ENCODE measurements at regions not wholly inside any gene's neighbourhood (a gene's known extent, or its start where the extent isn't known, plus 50 kb on each side); places are given as distances from the start of the nearest gene placed in this dataset.

- ChIA-PET CTCF (no interaction called here), POLR2A (no interaction called here)
- Histone ChIP-seq H3K36me3 (ENCODE audit: control insufficient read depth in 2 of 3, insufficient read depth in 3 of 3, low read length in 3 of 3) (no peaks in the 10 kb centered on the region), H3K9me3 (ENCODE audit: control insufficient read depth in 2 of 3, low read length in 3 of 3) (no peaks in the 10 kb centered on the region), H3K4me1 (ENCODE audit: control insufficient read depth in 2 of 2, insufficient read depth in 2 of 2, low read length in 2 of 2) (no peaks in the 10 kb centered on the region), H3K27me3 (ENCODE audit: control insufficient read depth in 2 of 2, insufficient read depth in 2 of 2, low read length in 2 of 2) (no peaks in the 10 kb centered on the region), H3K4me3 (ENCODE audit: low read length) (no peak overlapping the region), H3K27ac (ENCODE audit: low read depth, low read length) (no peak overlapping the region)
- ATAC-seq, result no peak
- Mint-ChIP-seq H3K9me3 (no peaks in the 10 kb centered on the region), H3K27ac (no peak overlapping the region), H3K27me3 (no peaks in the 10 kb centered on the region), H3K36me3 (no peaks in the 10 kb centered on the region), H3K4me1 (no peaks in the 10 kb centered on the region), H3K4me3 (no peak overlapping the region)
- intact Hi-C loops (cut with micrococcal nuclease), result no loop called here
- DNase-seq, result no peak
Observed at GRCh38 chr6:153613719-153614455, 425.2 kb upstream of the OPRM1 start.

- no peak for DNase-seq
- peaks cover 0 to 2% (median 0%) of the 10 kb centered on the region in 11 donors for H3K9me3 Mint-ChIP-seq
- no peak overlapping the region for H3K27ac Mint-ChIP-seq
- Histone ChIP-seq H3K27ac (ENCODE audit: low read depth, low read length) (no peak overlapping the region), H3K36me3 (ENCODE audit: control insufficient read depth in 2 of 3, insufficient read depth in 3 of 3, low read length in 3 of 3) (no peaks in the 10 kb centered on the region), H3K27me3 (ENCODE audit: control insufficient read depth in 2 of 2, insufficient read depth in 2 of 2, low read length in 2 of 2) (no peaks in the 10 kb centered on the region), H3K4me1 (ENCODE audit: control insufficient read depth in 2 of 2, insufficient read depth in 2 of 2, low read length in 2 of 2) (no peaks in the 10 kb centered on the region), H3K9me3 (ENCODE audit: control insufficient read depth in 2 of 3, low read length in 3 of 3) (no peaks in the 10 kb centered on the region), H3K4me3 (ENCODE audit: low read length) (no peak overlapping the region)
- intact Hi-C loops (cut with micrococcal nuclease), result no loop called here
- ATAC-seq, result no peak
- H3K27me3 Mint-ChIP-seq, result no peaks in the 10 kb centered on the region
- H3K36me3 Mint-ChIP-seq, result no peaks in the 10 kb centered on the region
- H3K4me3 Mint-ChIP-seq, result no peak overlapping the region
- H3K4me1 Mint-ChIP-seq, result no peaks in the 10 kb centered on the region
- POLR2A ChIA-PET, result interaction anchor here (0.5 kb wide), 1 partner anchor 84 kb away, joined by 3 read pairs; no protein-coding TSS in a partner anchor
- CTCF ChIA-PET, result no interaction called here
Observed at GRCh38 chr6:153602401-153602800, 436.6 kb upstream of the OPRM1 start.

- H3K27me3 Mint-ChIP-seq, result no peaks in the 10 kb centered on the region
- no peaks in the 10 kb centered on the region for H3K36me3 Mint-ChIP-seq
- H3K4me1 Mint-ChIP-seq, result no peaks in the 10 kb centered on the region
- H3K27me3 ChIP-seq (ENCODE audit: control insufficient read depth in 2 of 2, insufficient read depth in 2 of 2, low read length in 2 of 2), result no peaks in the 10 kb centered on the region
- no peaks in the 10 kb centered on the region for H3K4me1 ChIP-seq (ENCODE audit: control insufficient read depth in 2 of 2, insufficient read depth in 2 of 2, low read length in 2 of 2)
- no peaks in the 10 kb centered on the region for H3K9me3 ChIP-seq (ENCODE audit: control insufficient read depth in 2 of 3, low read length in 3 of 3)
- no peak overlapping the region for H3K27ac ChIP-seq (ENCODE audit: low read depth, low read length)
- no peak overlapping the region for H3K4me3 Mint-ChIP-seq
- DNase-seq (no peak), ATAC-seq (no peak)
- H3K27ac Mint-ChIP-seq, result no peak overlapping the region
- intact Hi-C loops (cut with micrococcal nuclease), result no loop called here
- ChIA-PET POLR2A (no interaction called here), CTCF (no interaction called here)
- H3K4me3 ChIP-seq (ENCODE audit: low read length), result no peak overlapping the region
- peaks cover 0 to 4% (median 0%) of the 10 kb centered on the region in 11 donors for H3K9me3 Mint-ChIP-seq
- no peaks in the 10 kb centered on the region for H3K36me3 ChIP-seq (ENCODE audit: control insufficient read depth in 2 of 3, insufficient read depth in 3 of 3, low read length in 3 of 3)
Observed at GRCh38 chr6:153599901-153600300, 439.1 kb upstream of the OPRM1 start.

GRCh38 chr6:153595903-153596302 lies 443.1 kb upstream of the OPRM1 start:
- Mint-ChIP-seq H3K4me1 (peaks cover 0 to 22% (median 18%) of the 10 kb centered on the region in 7 donors), H3K36me3 (no peaks in the 10 kb centered on the region), H3K9me3 (peaks cover 0 to 6% (median 0%) of the 10 kb centered on the region in 11 donors), H3K27me3 (no peaks in the 10 kb centered on the region), H3K4me3 (no peak overlapping the region), H3K27ac (no peak overlapping the region)
- no peak overlapping the region for H3K27ac ChIP-seq (ENCODE audit: low read depth, low read length)
- no peak for DNase-seq
- no peaks in the 10 kb centered on the region for H3K9me3 ChIP-seq (ENCODE audit: control insufficient read depth in 2 of 3, low read length in 3 of 3)
- no peaks in the 10 kb centered on the region for H3K4me1 ChIP-seq (ENCODE audit: control insufficient read depth in 2 of 2, insufficient read depth in 2 of 2, low read length in 2 of 2)
- no peaks in the 10 kb centered on the region for H3K27me3 ChIP-seq (ENCODE audit: control insufficient read depth in 2 of 2, insufficient read depth in 2 of 2, low read length in 2 of 2)
- H3K4me3 ChIP-seq (ENCODE audit: low read length), result no peak overlapping the region
- H3K36me3 ChIP-seq (ENCODE audit: control insufficient read depth in 2 of 3, insufficient read depth in 3 of 3, low read length in 3 of 3), result no peaks in the 10 kb centered on the region
- no peak for ATAC-seq
- ChIA-PET CTCF (no interaction called here), POLR2A (no interaction called here)
- intact Hi-C loops (cut with micrococcal nuclease), result no loop called here

- ChIA-PET POLR2A (no interaction called here), CTCF (no interaction called here)
- DNase-seq (no peak), ATAC-seq (no peak)
- H3K9me3 ChIP-seq (ENCODE audit: control insufficient read depth in 2 of 3, low read length in 3 of 3), result no peaks in the 10 kb centered on the region
- Mint-ChIP-seq H3K27me3 (peaks cover 0 to 2% (median 0%) of the 10 kb centered on the region in 5 donors), H3K4me3 (no peak overlapping the region), H3K9me3 (peaks cover 0 to 6% (median 0%) of the 10 kb centered on the region in 11 donors), H3K4me1 (peaks cover 0 to 29% (median 22%) of the 10 kb centered on the region in 7 donors), H3K27ac (peak overlapping the region in 1 of 9 donors; percentile 9), H3K36me3 (no peaks in the 10 kb centered on the region)
- H3K4me3 ChIP-seq (ENCODE audit: low read length), result no peak overlapping the region
- no peaks in the 10 kb centered on the region for H3K36me3 ChIP-seq (ENCODE audit: control insufficient read depth in 2 of 3, insufficient read depth in 3 of 3, low read length in 3 of 3)
- H3K27ac ChIP-seq (ENCODE audit: low read depth, low read length), result no peak overlapping the region
- no peaks in the 10 kb centered on the region for H3K4me1 ChIP-seq (ENCODE audit: control insufficient read depth in 2 of 2, insufficient read depth in 2 of 2, low read length in 2 of 2)
- H3K27me3 ChIP-seq (ENCODE audit: control insufficient read depth in 2 of 2, insufficient read depth in 2 of 2, low read length in 2 of 2), result no peaks in the 10 kb centered on the region
- intact Hi-C loops (cut with micrococcal nuclease), result no loop called here
Observed at GRCh38 chr6:153594871-153595270, 444.2 kb upstream of the OPRM1 start.

- Mint-ChIP-seq H3K4me3 (peak overlapping the region in 5 of 10 donors; percentile 3 to 73 (median 36)), H3K4me1 (peaks cover 0 to 29% (median 22%) of the 10 kb centered on the region in 7 donors), H3K27me3 (peaks cover 0 to 7% (median 0%) of the 10 kb centered on the region in 5 donors), H3K27ac (peak overlapping the region in 5 of 9 donors; percentile 4 to 78 (median 70)), H3K36me3 (no peaks in the 10 kb centered on the region), H3K9me3 (peaks cover 0 to 6% (median 0%) of the 10 kb centered on the region in 11 donors)
- intact Hi-C loops (cut with micrococcal nuclease), result no loop called here
- DNase-seq (no peak), ATAC-seq (no peak)
- Histone ChIP-seq H3K9me3 (ENCODE audit: control insufficient read depth in 2 of 3, low read length in 3 of 3) (no peaks in the 10 kb centered on the region), H3K27me3 (ENCODE audit: control insufficient read depth in 2 of 2, insufficient read depth in 2 of 2, low read length in 2 of 2) (no peaks in the 10 kb centered on the region), H3K27ac (ENCODE audit: low read depth, low read length) (peak overlapping the region; percentile 11), H3K36me3 (ENCODE audit: control insufficient read depth in 2 of 3, insufficient read depth in 3 of 3, low read length in 3 of 3) (no peaks in the 10 kb centered on the region), H3K4me1 (ENCODE audit: control insufficient read depth in 2 of 2, insufficient read depth in 2 of 2, low read length in 2 of 2) (no peaks in the 10 kb centered on the region), H3K4me3 (ENCODE audit: low read length) (no peak overlapping the region)
- CTCF ChIA-PET, result no interaction called here
- POLR2A ChIA-PET, result no interaction called here
Observed at GRCh38 chr6:153591159-153591558, 447.9 kb upstream of the OPRM1 start.

GRCh38 chr6:153590411-153590810 lies 448.6 kb upstream of the OPRM1 start:
- Mint-ChIP-seq H3K27ac (peak overlapping the region in 1 of 9 donors; percentile 4), H3K36me3 (no peaks in the 10 kb centered on the region), H3K9me3 (peaks cover 0 to 6% (median 0%) of the 10 kb centered on the region in 11 donors), H3K4me3 (no peak overlapping the region), H3K4me1 (peaks cover 0 to 29% (median 22%) of the 10 kb centered on the region in 7 donors), H3K27me3 (peaks cover 0 to 7% (median 0%) of the 10 kb centered on the region in 5 donors)
- DNase-seq (no peak), ATAC-seq (no peak)
- H3K4me3 ChIP-seq (ENCODE audit: low read length), result no peak overlapping the region
- intact Hi-C loops (cut with micrococcal nuclease), result no loop called here
- POLR2A ChIA-PET, result no interaction called here
- no peaks in the 10 kb centered on the region for H3K27me3 ChIP-seq (ENCODE audit: control insufficient read depth in 2 of 2, insufficient read depth in 2 of 2, low read length in 2 of 2)
- no peaks in the 10 kb centered on the region for H3K4me1 ChIP-seq (ENCODE audit: control insufficient read depth in 2 of 2, insufficient read depth in 2 of 2, low read length in 2 of 2)
- no peak overlapping the region for H3K27ac ChIP-seq (ENCODE audit: low read depth, low read length)
- H3K9me3 ChIP-seq (ENCODE audit: control insufficient read depth in 2 of 3, low read length in 3 of 3), result no peaks in the 10 kb centered on the region
- CTCF ChIA-PET, result no interaction called here
- no peaks in the 10 kb centered on the region for H3K36me3 ChIP-seq (ENCODE audit: control insufficient read depth in 2 of 3, insufficient read depth in 3 of 3, low read length in 3 of 3)

Data from naive thymus-derived CD4-positive, alpha-beta T cell (primary cell).